Activated naive CD4-positive, alpha-beta T cell treated with anti-CD3 and anti-CD28 coated beads for 36 hours (primary cell): ENCODE measurements at regions not wholly inside any gene's neighbourhood (a gene's known extent, or its start where the extent isn't known, plus 50 kb on each side); places are given as distances from the start of the nearest gene placed in this dataset.
"Not testable (repeated sequence)": the region's sequence is repeated elsewhere in the genome, so short reads cannot be mapped to it uniquely, and the experiment has no call there.

ENCODE experiments used
- CTCF ChIA-PET: fragments of 350-600 bp; sonication (Branson Sonifier 250); formaldehyde crosslinking; loops from one replicate; lab custom pipeline; 2021; ENCODE audit warnings: antibody characterized with exemption; lab: Charles Lee
- DNase-seq: peaks from one replicate; pipeline ENCODE4 v3.0.0-alpha.2; 2020
- H3K27ac Mint-ChIP-seq: one replicate; pipeline ENCODE4 v1.8.0; 2021; ENCODE audit warnings: mild to moderate bottlenecking, mixed read lengths
- H3K27me3 Mint-ChIP-seq: one replicate; pipeline ENCODE4 v1.8.0; 2021; ENCODE audit warnings: low read depth, mixed read lengths
- H3K36me3 Mint-ChIP-seq: one replicate; pipeline ENCODE4 v1.8.0; 2021; ENCODE audit warnings: low read depth, mixed read lengths
- H3K4me1 Mint-ChIP-seq: one replicate; pipeline ENCODE4 v1.8.0; 2021; ENCODE audit warnings: low read depth, mixed read lengths
- H3K4me3 Mint-ChIP-seq: one replicate; pipeline ENCODE4 v1.8.0; 2021; ENCODE audit warnings: mild to moderate bottlenecking, moderate library complexity, mixed read lengths
- H3K9me3 Mint-ChIP-seq: one replicate; pipeline ENCODE4 v1.8.0; 2021; ENCODE audit warnings: mixed read lengths
- intact Hi-C: fragments of 100-400 bp; cut with micrococcal nuclease; formaldehyde crosslinking; loops from one replicate; pipeline ENCODE4 v1.15.1; 2023

DNA sequence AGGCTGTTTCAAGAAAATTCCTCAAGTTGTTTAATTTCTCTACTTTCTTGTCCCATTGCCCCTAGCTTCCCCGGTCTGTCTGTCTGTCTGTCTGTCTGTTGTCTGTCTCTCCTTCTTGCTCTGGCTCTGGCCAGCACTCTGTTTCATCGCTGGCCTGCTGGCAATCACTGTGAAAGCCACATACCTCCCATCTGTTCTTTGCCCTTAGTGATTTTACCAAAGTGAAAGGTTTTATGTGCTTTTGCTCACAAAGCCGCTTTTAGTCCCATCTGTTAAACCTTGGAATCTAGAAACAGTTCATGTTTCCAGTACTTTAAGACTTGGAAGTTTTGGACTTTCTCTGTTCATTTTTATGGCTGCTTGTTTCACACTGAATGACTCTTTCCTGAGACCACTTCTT is 87.8 kb upstream of the EXOC2 start:
- no peak for DNase-seq
- H3K4me3 Mint-ChIP-seq, result no peak overlapping the region
- intact Hi-C loops, result no loop called here
- H3K4me1 Mint-ChIP-seq, result no peaks in the 10 kb centered on the region
- CTCF ChIA-PET, result no interaction called here
- H3K27me3 Mint-ChIP-seq, result peaks cover 3% of the 10 kb centered on the region
- no peaks in the 10 kb centered on the region for H3K36me3 Mint-ChIP-seq
- no peaks in the 10 kb centered on the region for H3K9me3 Mint-ChIP-seq
- no peak overlapping the region for H3K27ac Mint-ChIP-seq

- Mint-ChIP-seq H3K4me3 (no peak overlapping the region), H3K4me1 (no peaks in the 10 kb centered on the region)
- intact Hi-C loops, result no loop called here
These were observed 84.0 kb upstream of the EXOC2 start for GRCh38 chr6:776951-777350.

GRCh38 chr6:776528-776931 is 83.6 kb upstream of the EXOC2 start:
- DNase-seq, result no peak
- CTCF ChIA-PET, result no interaction called here
- Mint-ChIP-seq H3K4me1 (no peaks in the 10 kb centered on the region), H3K27ac (no peak overlapping the region), H3K36me3 (no peaks in the 10 kb centered on the region), H3K27me3 (peaks cover 3% of the 10 kb centered on the region), H3K9me3 (no peaks in the 10 kb centered on the region), H3K4me3 (no peak overlapping the region)
- intact Hi-C loops, result no loop called here

More at GRCh38 chr6:776951-777350, 84.0 kb upstream of the EXOC2 start:
- Mint-ChIP-seq H3K27ac (no peak overlapping the region), H3K27me3 (peaks cover 3% of the 10 kb centered on the region), H3K9me3 (no peaks in the 10 kb centered on the region), H3K36me3 (no peaks in the 10 kb centered on the region)
- CTCF ChIA-PET, result no interaction called here
- no peak for DNase-seq

GRCh38 chr6:775863-776262 is 82.9 kb upstream of the EXOC2 start:
- Mint-ChIP-seq H3K27ac (no peak overlapping the region), H3K36me3 (no peaks in the 10 kb centered on the region), H3K4me3 (no peak overlapping the region), H3K4me1 (no peaks in the 10 kb centered on the region), H3K9me3 (no peaks in the 10 kb centered on the region), H3K27me3 (no peaks in the 10 kb centered on the region)
- intact Hi-C loops, result no loop called here
- no peak for DNase-seq
- CTCF ChIA-PET, result interaction anchor here (1.0 kb wide), 1 partner anchor 12 kb away, joined by 3 read pairs; no protein-coding TSS in a partner anchor

DNA sequence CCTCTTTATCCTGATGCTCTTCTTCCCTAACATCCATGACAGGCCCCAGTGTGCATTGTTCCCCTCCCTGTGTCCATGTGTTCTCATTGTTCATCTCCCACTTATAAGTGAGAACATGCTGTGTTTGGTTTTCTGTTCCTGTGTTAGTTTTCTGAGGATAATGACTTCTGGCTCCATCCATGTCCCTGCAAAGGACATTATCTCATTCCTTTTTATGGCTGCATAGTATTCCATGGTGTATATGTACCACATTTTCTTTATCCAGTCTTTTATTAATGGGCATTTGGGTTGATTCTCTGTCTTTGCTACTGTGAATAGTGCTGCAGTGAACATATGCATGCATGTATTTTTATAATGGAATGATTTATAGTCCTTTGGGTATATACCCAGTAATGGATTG is 78.7 kb upstream of the EXOC2 start:
- H3K4me1 Mint-ChIP-seq, CTCF ChIA-PET, H3K27ac Mint-ChIP-seq, intact Hi-C loops, H3K9me3 Mint-ChIP-seq, H3K4me3 Mint-ChIP-seq, DNase-seq, H3K36me3 Mint-ChIP-seq: not testable (repeated sequence)
- H3K27me3 Mint-ChIP-seq, result peaks cover 12% of the 10 kb centered on the region

GRCh38 chr6:767755-768512 is 75.0 kb upstream of the EXOC2 start:
- intact Hi-C loops, result no loop called here
- H3K27me3 Mint-ChIP-seq, result peaks cover 12% of the 10 kb centered on the region
- H3K9me3 Mint-ChIP-seq, result no peaks in the 10 kb centered on the region
- no peak overlapping the region for H3K4me3 Mint-ChIP-seq
- no peak for DNase-seq
- H3K4me1 Mint-ChIP-seq, result no peaks in the 10 kb centered on the region
- CTCF ChIA-PET, result no interaction called here
- no peak overlapping the region for H3K27ac Mint-ChIP-seq
- no peaks in the 10 kb centered on the region for H3K36me3 Mint-ChIP-seq

DNA sequence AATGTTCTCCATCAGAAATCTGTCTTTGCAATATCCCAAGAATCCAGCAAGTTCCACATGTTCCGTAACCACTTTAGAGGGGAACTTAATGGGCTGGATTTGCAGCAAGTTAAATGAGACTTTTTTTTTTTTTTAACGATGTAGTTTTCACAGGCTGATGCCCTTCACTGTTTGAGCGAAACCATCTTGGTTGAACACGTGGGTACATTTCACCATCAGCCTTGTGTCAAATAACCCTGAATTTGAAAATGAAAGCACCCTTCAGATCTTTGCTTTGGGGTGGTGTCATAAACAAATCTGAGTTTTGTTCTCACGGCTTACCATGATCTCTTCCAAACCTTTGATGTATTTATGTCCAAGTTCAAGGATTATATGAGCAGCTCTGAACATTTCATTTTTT is 73.7 kb upstream of the EXOC2 start:
- no peaks in the 10 kb centered on the region for H3K4me1 Mint-ChIP-seq
- CTCF ChIA-PET, result no interaction called here
- intact Hi-C loops, result no loop called here
- H3K27ac Mint-ChIP-seq, result no peak overlapping the region
- H3K27me3 Mint-ChIP-seq, result peaks cover 12% of the 10 kb centered on the region
- no peak for DNase-seq
- no peaks in the 10 kb centered on the region for H3K9me3 Mint-ChIP-seq
- no peaks in the 10 kb centered on the region for H3K36me3 Mint-ChIP-seq
- H3K4me3 Mint-ChIP-seq, result no peak overlapping the region

DNA sequence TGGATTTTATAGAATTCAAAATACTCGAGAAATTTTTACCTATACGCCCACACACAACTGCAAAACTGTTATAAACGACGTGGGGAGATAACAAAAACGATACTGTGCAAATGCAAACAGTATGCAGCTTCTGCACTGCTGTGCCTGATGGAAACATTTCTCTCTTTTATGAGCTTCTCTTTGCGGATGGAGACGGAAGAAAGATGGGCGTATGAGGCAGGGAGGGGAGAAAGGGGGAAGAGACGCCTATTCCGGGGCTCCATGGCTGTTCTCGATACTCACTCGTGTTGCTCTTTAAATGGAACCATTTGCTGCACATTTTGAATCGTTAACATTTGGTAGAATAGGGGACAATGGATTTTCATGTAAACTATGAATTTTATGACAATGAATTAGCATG is 69.1 kb upstream of the EXOC2 start:
- CTCF ChIA-PET, result interaction anchor here (0.9 kb wide), 1 partner anchor 10 kb away, joined by 3 read pairs; no protein-coding TSS in a partner anchor
- Mint-ChIP-seq H3K4me1 (no peaks in the 10 kb centered on the region), H3K36me3 (no peaks in the 10 kb centered on the region), H3K4me3 (no peak overlapping the region), H3K27me3 (peaks cover 3% of the 10 kb centered on the region), H3K9me3 (no peaks in the 10 kb centered on the region), H3K27ac (no peak overlapping the region)
- no peak for DNase-seq
- intact Hi-C loops, result no loop called here

DNA sequence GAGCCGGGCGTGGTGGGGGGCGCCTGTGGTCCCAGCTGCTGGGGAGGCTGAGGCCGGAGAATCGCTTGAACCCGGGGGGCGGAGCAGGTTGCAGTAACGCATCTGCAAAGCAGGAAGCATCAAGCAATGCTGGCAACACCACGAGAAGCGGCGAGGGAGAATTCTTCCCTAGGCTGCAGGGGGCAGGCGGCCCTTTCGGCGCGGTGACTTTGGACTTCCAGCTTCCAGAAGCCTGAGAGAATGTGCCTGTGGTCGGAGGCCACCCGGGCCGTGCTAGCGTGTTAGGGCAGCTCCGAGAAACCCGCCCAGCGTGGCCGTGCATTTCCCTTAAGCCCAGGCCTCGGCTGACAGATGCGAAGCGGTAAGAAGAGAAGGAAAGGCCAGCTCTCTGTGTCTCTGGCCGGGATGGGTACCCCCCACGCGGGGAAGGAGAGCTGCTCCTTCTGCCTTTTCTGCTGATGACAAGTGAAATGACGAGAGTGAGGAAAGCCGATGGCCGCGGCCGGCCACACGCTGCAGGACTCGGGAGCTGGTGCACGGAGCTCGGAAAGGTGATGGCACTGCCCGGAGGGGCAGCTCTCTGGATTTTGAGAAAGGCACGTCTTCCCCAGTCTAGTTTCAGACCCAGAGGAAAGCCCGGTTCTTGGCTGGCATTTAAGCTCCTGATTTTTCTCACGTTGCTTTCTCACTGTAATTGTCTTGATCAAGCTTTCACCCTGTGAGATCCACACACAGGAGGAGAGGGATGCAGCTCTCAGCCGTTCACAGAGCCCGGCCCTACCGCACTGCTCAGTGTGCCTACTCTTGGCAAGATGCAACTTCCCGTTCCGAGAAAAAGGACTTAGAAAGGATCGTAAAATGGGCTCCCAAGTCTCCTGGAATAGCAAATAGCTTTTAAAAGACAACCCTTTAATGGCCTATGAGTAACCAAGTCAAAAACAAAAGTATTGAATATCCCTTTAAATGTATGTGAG is 68.3 kb upstream of the EXOC2 start:
- H3K27ac Mint-ChIP-seq, result no peak overlapping the region
- CTCF ChIA-PET, result interaction anchor here (0.9 kb wide), 1 partner anchor 9 kb away, joined by 3 read pairs; no protein-coding TSS in a partner anchor
- no peaks in the 10 kb centered on the region for H3K4me1 Mint-ChIP-seq
- no peaks in the 10 kb centered on the region for H3K27me3 Mint-ChIP-seq
- no peak overlapping the region for H3K4me3 Mint-ChIP-seq
- no peaks in the 10 kb centered on the region for H3K36me3 Mint-ChIP-seq
- no peaks in the 10 kb centered on the region for H3K9me3 Mint-ChIP-seq
- DNase-seq, result no peak
- intact Hi-C loops, result no loop called here

GRCh38 chr6:759729-760128 is 66.8 kb upstream of the EXOC2 start:
- intact Hi-C loops, result no loop called here
- H3K27ac Mint-ChIP-seq, result no peak overlapping the region
- no peaks in the 10 kb centered on the region for H3K27me3 Mint-ChIP-seq
- no peaks in the 10 kb centered on the region for H3K9me3 Mint-ChIP-seq
- no peaks in the 10 kb centered on the region for H3K36me3 Mint-ChIP-seq
- H3K4me3 Mint-ChIP-seq, result no peak overlapping the region
- no peak for DNase-seq
- H3K4me1 Mint-ChIP-seq, result no peaks in the 10 kb centered on the region
- CTCF ChIA-PET, result no interaction called here

GRCh38 chr6:756224-756623 is 63.3 kb upstream of the EXOC2 start:
- CTCF ChIA-PET, result no interaction called here
- intact Hi-C loops, result no loop called here
- H3K4me1 Mint-ChIP-seq, result no peaks in the 10 kb centered on the region
- DNase-seq, result no peak
- H3K9me3 Mint-ChIP-seq, result no peaks in the 10 kb centered on the region
- H3K36me3 Mint-ChIP-seq, result no peaks in the 10 kb centered on the region
- H3K27me3 Mint-ChIP-seq, result no peaks in the 10 kb centered on the region
- no peak overlapping the region for H3K4me3 Mint-ChIP-seq
- H3K27ac Mint-ChIP-seq, result no peak overlapping the region

DNA sequence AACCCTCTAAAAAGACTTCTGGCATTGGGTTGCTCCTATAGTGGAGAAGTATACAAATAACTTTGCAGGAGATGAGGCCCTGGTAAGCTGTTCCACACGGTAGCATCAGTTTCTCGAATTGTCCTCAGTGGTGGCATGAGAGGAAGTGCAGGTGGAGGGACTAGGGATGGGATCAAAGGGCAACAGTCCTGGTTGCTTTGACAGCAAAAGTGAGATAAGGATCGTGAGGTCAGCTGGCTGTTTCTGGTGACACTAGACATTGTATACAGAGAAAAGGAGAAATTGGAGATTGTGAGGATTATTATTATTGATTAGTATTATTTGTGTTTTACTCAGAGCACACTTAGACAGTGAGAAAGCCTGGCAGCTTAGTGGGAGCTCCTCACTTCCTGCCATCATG is 61.3 kb upstream of the EXOC2 start:
- CTCF ChIA-PET, result no interaction called here
- H3K4me3 Mint-ChIP-seq, result no peak overlapping the region
- H3K36me3 Mint-ChIP-seq, result no peaks in the 10 kb centered on the region
- no peaks in the 10 kb centered on the region for H3K9me3 Mint-ChIP-seq
- no peak for DNase-seq
- no peaks in the 10 kb centered on the region for H3K4me1 Mint-ChIP-seq
- no peaks in the 10 kb centered on the region for H3K27me3 Mint-ChIP-seq
- intact Hi-C loops, result no loop called here
- H3K27ac Mint-ChIP-seq, result no peak overlapping the region
